Gastroesophageal sphincter (tissue), 3 donors: ENCODE measurements at regions not wholly inside any gene's neighbourhood (a gene's known extent, or its start where the extent isn't known, plus 50 kb on each side); places are given as distances from the start of the nearest gene placed in this dataset.

Experiments used
- CTCF ChIP-seq, 4 experiments: fragments of 200-600 bp in 2 of 4; fragments of 450-650 bp in 2 of 4; sonication (generic) in 1 of 4; IDR thresholded peaks; one replicate each; pipeline ENCODE4 v1.5.1; 2017 to 2019; ENCODE audit warnings: antibody characterized with exemption in 4 of 4, mild to moderate bottlenecking in 2 of 4, moderate library complexity in 2 of 4
- EP300 ChIP-seq: sonication (generic); formaldehyde crosslinking; IDR thresholded peaks from one replicate; pipeline ENCODE4 v1.6.1; 2017; ENCODE audit warnings: antibody characterized with exemption, mild to moderate bottlenecking
- POLR2A ChIP-seq, 2 donors: fragments of 450-650 bp; IDR thresholded peaks; one replicate each; pipeline ENCODE4 v1.6.1; 2017; ENCODE audit warnings: antibody characterized with exemption in 2 of 2, mild to moderate bottlenecking in 2 of 2, moderate library complexity in 1 of 2
- POLR2AphosphoS5 ChIP-seq: sonication (generic); formaldehyde crosslinking; IDR thresholded peaks from one replicate; pipeline ENCODE4 v1.6.1; 2017; ENCODE audit warnings: antibody characterized with exemption

DNA sequence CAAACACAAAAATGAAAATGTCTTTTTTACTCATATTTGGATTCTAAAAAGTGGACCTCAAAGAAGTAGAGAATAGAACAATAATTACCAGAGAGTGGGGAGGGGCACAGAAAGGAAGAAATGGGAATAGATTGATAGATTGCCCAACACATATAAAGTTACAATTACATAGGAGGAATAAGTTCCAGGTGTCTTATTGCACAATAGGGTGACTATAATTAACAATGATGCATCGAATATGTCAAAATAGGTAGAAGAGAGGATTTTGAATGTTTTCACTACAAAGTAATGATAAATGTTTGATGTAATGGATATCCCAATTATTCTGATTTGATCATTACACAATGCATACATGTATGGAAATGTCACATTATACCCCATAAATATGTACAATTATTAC is 556.0 kb downstream of the CDH8 start:
- no peak for TF ChIP-seq POLR2AphosphoS5
- no peak for TF ChIP-seq POLR2A (IDR thresholded peaks at IDR 0.05)
- TF ChIP-seq CTCF (IDR thresholded peaks at IDR 0.05), result no peak
- no peak for TF ChIP-seq EP300
